ENCODE measurements at regions not wholly inside any gene's neighbourhood (a gene's known extent, or its start where the extent isn't known, plus 50 kb on each side); places are given as distances from the start of the nearest gene placed in this dataset.

GRCh38 chr13:90760639-90761038 lies 586.8 kb upstream of the MIR17HG start:
- DNase-seq = no peak
- no peak for TF ChIP-seq CTCF (IDR thresholded peaks at IDR 0.05)
- intact Hi-C loops (cut with DNase I) = no loop called here
- H3K9me3 ChIP-seq = no peaks in the 10 kb centered on the region
- H3K27me3 ChIP-seq (ENCODE audit: low read depth) = no peaks in the 10 kb centered on the region
- no peaks in the 10 kb centered on the region for H3K36me3 ChIP-seq
- H3K4me3 ChIP-seq = no peak overlapping the region
- ATAC-seq = no peak
- H3K4me1 ChIP-seq = no peaks in the 10 kb centered on the region
- H3K27ac ChIP-seq = no peak overlapping the region

DNA sequence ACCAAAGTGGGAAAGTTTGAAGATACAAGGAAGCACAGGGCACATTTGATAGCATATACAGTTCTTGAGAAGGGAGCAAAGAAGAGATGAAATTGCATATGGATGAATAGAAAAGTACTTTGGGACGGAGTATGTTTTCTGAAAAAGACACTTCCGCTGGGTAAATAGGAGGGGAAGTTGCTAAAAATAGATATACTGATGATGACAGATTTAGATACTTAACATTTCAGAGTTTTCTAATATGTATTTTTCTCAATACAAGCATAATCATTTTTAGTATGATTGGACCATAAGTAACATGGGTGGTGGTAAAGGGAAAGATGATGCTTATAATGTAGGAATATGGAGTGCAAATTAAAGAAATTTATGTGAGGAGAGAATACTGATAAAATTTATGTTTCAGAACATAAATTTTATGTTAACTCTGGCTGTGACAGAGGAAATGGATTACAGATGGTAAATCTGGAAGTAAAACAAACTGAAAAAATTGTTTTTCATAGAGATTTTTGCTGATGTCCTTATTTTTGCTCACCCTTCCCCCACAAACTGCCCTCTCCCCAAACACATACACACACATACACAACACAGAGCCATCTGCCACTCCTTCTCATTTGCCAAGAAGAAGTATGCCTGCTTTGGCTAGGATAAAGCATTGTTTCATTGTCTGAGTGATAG lies 583.9 kb upstream of the MIR17HG start:
- no peaks in the 10 kb centered on the region for H3K4me1 ChIP-seq
- H3K36me3 ChIP-seq = no peaks in the 10 kb centered on the region
- intact Hi-C loops (cut with DNase I) = no loop called here
- H3K4me3 ChIP-seq = no peak overlapping the region
- DNase-seq = no peak
- no peaks in the 10 kb centered on the region for H3K27me3 ChIP-seq (ENCODE audit: low read depth)
- no peak overlapping the region for H3K27ac ChIP-seq
- no peak for ATAC-seq
- H3K9me3 ChIP-seq = no peaks in the 10 kb centered on the region
- TF ChIP-seq CTCF (IDR thresholded peaks at IDR 0.05) = no peak

DNA sequence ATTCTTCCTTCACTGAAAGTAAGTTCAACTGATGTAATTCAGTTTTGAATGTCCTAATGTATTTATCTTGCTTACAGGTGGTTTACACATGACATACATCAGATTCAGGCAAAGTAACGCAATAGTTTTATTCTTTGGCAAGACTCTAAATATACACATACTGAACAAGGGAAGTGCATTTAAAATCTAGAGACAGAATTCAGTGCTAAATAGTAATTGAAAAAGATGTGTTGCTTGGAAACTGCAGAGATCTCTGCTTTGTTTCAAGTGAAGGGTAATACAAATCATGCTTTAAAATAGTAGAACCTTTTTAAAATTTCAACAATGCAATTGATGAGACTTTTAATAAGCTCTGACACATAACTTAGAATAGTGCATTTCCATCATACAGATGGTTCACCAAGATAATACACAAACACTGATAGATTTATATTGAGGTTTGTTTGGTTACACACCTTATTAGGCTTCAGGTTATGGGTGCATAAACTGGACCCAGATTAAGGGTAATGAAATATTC lies 581.0 kb upstream of the MIR17HG start:
- TF ChIP-seq CTCF (IDR thresholded peaks at IDR 0.05) = no peak
- intact Hi-C loops (cut with DNase I) = no loop called here
- ATAC-seq = no peak

DNA sequence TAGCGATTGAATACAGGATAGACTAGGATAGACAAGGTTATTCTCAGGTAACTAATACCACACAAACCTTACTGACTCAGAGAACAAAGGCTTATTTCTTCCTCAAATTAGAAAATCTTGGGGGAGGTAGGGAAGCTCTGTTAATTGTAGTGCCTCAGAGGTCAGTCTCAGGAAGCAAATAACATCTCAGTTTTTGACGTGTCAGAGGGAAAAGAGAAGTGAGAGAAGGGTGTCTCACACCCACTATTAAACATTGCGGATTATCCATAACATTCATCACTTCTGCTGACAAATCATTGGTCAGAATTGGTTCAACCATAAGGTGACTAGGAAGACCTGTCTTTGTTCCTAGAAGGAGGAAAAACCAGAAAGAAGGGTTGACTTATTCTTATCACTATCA lies 579.4 kb upstream of the MIR17HG start:
- no peaks in the 10 kb centered on the region for H3K27me3 ChIP-seq (ENCODE audit: low read depth)
- H3K36me3 ChIP-seq = no peaks in the 10 kb centered on the region
- H3K27ac ChIP-seq = no peak overlapping the region
- TF ChIP-seq CTCF (IDR thresholded peaks at IDR 0.05) = no peak
- ATAC-seq (no peak), DNase-seq (no peak)
- no peaks in the 10 kb centered on the region for H3K9me3 ChIP-seq
- H3K4me1 ChIP-seq = no peaks in the 10 kb centered on the region
- no peak overlapping the region for H3K4me3 ChIP-seq
- intact Hi-C loops (cut with DNase I) = no loop called here

More for the DNA sequence above, 581.0 kb upstream of the MIR17HG start:
- no peaks in the 10 kb centered on the region for H3K27me3 ChIP-seq (ENCODE audit: low read depth)
- no peak overlapping the region for H3K27ac ChIP-seq
- no peak for DNase-seq
- no peak overlapping the region for H3K4me3 ChIP-seq
- no peaks in the 10 kb centered on the region for H3K9me3 ChIP-seq
- no peaks in the 10 kb centered on the region for H3K36me3 ChIP-seq
- H3K4me1 ChIP-seq = no peaks in the 10 kb centered on the region

DNA sequence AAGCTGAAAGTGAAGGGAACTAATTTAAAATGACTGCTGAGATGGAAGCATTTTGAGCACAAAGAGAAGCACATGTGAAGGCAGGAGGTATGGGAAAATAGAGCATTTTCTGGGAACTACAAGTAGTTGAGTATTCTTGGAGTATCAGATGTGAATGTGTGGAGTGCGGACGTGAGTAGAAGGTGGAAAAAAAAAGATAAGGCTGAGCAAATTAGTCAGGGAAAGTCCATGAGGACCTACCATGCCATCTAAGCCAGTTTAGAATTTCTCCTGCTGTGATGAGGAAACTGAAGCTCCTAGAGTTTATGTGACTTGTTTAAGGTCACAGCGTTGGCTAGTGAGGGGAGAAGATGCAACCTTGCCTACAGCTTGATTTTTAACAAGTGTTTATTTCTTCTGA lies 578.1 kb upstream of the MIR17HG start:
- H3K4me1 ChIP-seq = no peaks in the 10 kb centered on the region
- TF ChIP-seq CTCF (IDR thresholded peaks at IDR 0.05) = no peak
- H3K36me3 ChIP-seq = no peaks in the 10 kb centered on the region
- H3K27ac ChIP-seq = no peak overlapping the region
- no peaks in the 10 kb centered on the region for H3K27me3 ChIP-seq (ENCODE audit: low read depth)
- H3K9me3 ChIP-seq = no peaks in the 10 kb centered on the region
- H3K4me3 ChIP-seq = no peak overlapping the region
- DNase-seq (no peak), ATAC-seq (no peak)
- intact Hi-C loops (cut with DNase I) = no loop called here

All from lower lobe of right lung (tissue), 2 donors.